Suprapubic skin (tissue), 4 donors: ENCODE measurements at regions not wholly inside any gene's neighbourhood (a gene's known extent, or its start where the extent isn't known, plus 50 kb on each side); places are given as distances from the start of the nearest gene placed in this dataset.

Experiments
- DNase-seq, 2 donors: peaks; one replicate each; pipeline ENCODE4 v3.0.0-alpha.2; 2019; ENCODE audit warnings: low spot score in 2 of 2
- H3K27ac ChIP-seq: fragments of 200-600 bp; sonication (generic); one replicate; pipeline ENCODE4 v1.5.1; 2019
- H3K27me3 ChIP-seq: fragments of 200-600 bp; sonication (generic); one replicate; pipeline ENCODE4 v1.5.1; 2019
- H3K36me3 ChIP-seq: fragments of 200-600 bp; sonication (generic); one replicate; pipeline ENCODE4 v1.5.1; 2019
- H3K4me1 ChIP-seq: fragments of 200-600 bp; sonication (generic); one replicate; pipeline ENCODE4 v1.5.1; 2019
- H3K4me3 ChIP-seq: fragments of 200-600 bp; sonication (generic); one replicate; pipeline ENCODE4 v1.5.1; 2019; ENCODE audit warnings: mild to moderate bottlenecking
- H3K9me3 ChIP-seq: fragments of 200-600 bp; sonication (generic); one replicate; pipeline ENCODE4 v1.5.1; 2019
- CTCF ChIP-seq, 2 donors: fragments of 200-600 bp in 1 of 2; fragments of 450-650 bp in 1 of 2; sonication (generic) in 1 of 2; IDR thresholded peaks; one replicate each; pipeline ENCODE4 v1.5.1; 2016 to 2019; ENCODE audit warnings: antibody characterized with exemption in 2 of 2, mild to moderate bottlenecking in 1 of 2, moderate library complexity in 1 of 2
- EP300 ChIP-seq: sonication (generic); formaldehyde crosslinking; IDR thresholded peaks from one replicate; pipeline ENCODE4 v1.6.1; 2017; ENCODE audit warnings: antibody characterized with exemption
- POLR2A ChIP-seq, 2 donors: fragments of 450-650 bp; IDR thresholded peaks; one replicate each; pipeline ENCODE4 v1.6.1; 2017; ENCODE audit warnings: antibody characterized with exemption in 2 of 2, mild to moderate bottlenecking in 2 of 2, moderate library complexity in 2 of 2
- POLR2AphosphoS5 ChIP-seq, 3 donors: sonication (generic); formaldehyde crosslinking; IDR thresholded peaks; one replicate each; pipeline ENCODE4 v1.6.1; 2017; ENCODE audit warnings: antibody characterized with exemption in 3 of 3
- WGBS: methylation state at CpG from one replicate; pipeline ENCODE4 v1.1.5; 2018; 5-methylcytosine and 5-hydroxymethylcytosine counted together

GRCh38 chr1:30172757-30173156 lies 550.6 kb downstream of the MATN1 start:
- 94% methylated on average over 2 of the region's 2 CpGs for WGBS
- no peaks in the 10 kb centered on the region for H3K27me3 ChIP-seq
- DNase-seq: no peak
- H3K4me1 ChIP-seq: no peaks in the 10 kb centered on the region
- H3K36me3 ChIP-seq: no peaks in the 10 kb centered on the region
- no peak overlapping the region for H3K27ac ChIP-seq
- H3K4me3 ChIP-seq: no peak overlapping the region
- no peak for TF ChIP-seq CTCF (IDR thresholded peaks at IDR 0.05)
- no peak for TF ChIP-seq POLR2AphosphoS5 (IDR thresholded peaks at IDR 0.05)
- TF ChIP-seq POLR2A (IDR thresholded peaks at IDR 0.05): no peak
- TF ChIP-seq EP300: no peak
- H3K9me3 ChIP-seq: no peaks in the 10 kb centered on the region

- 84% methylated on average over 5 of the region's 5 CpGs for WGBS
- TF ChIP-seq POLR2AphosphoS5 (IDR thresholded peaks at IDR 0.05) (no peak), POLR2A (IDR thresholded peaks at IDR 0.05) (no peak), CTCF (IDR thresholded peaks at IDR 0.05) (no peak), EP300 (no peak)
Measured at GRCh38 chr1:30172299-30172694, 551.1 kb downstream of the MATN1 start.

GRCh38 chr1:30171537-30172298 lies 551.7 kb downstream of the MATN1 start:
- Histone ChIP-seq H3K9me3 (no peaks in the 10 kb centered on the region), H3K27ac (no peak overlapping the region), H3K27me3 (no peaks in the 10 kb centered on the region), H3K36me3 (no peaks in the 10 kb centered on the region), H3K4me3 (no peak overlapping the region), H3K4me1 (no peaks in the 10 kb centered on the region)
- DNase-seq: no peak
- TF ChIP-seq CTCF (IDR thresholded peaks at IDR 0.05): no peak
- TF ChIP-seq POLR2A (IDR thresholded peaks at IDR 0.05): no peak
- TF ChIP-seq POLR2AphosphoS5 (IDR thresholded peaks at IDR 0.05): no peak
- TF ChIP-seq EP300: no peak
- 83% methylated on average over 9 of the region's 9 CpGs for WGBS

More at GRCh38 chr1:30172299-30172694, 551.1 kb downstream of the MATN1 start:
- no peaks in the 10 kb centered on the region for H3K36me3 ChIP-seq
- no peak for DNase-seq
- no peaks in the 10 kb centered on the region for H3K4me1 ChIP-seq
- no peaks in the 10 kb centered on the region for H3K27me3 ChIP-seq
- no peaks in the 10 kb centered on the region for H3K9me3 ChIP-seq
- no peak overlapping the region for H3K4me3 ChIP-seq
- no peak overlapping the region for H3K27ac ChIP-seq

- H3K27me3 ChIP-seq: peaks cover 3% of the 10 kb centered on the region
- H3K36me3 ChIP-seq: no peaks in the 10 kb centered on the region
- no peak overlapping the region for H3K4me3 ChIP-seq
- DNase-seq: no peak
- H3K27ac ChIP-seq: no peak overlapping the region
- no peaks in the 10 kb centered on the region for H3K4me1 ChIP-seq
- no peaks in the 10 kb centered on the region for H3K9me3 ChIP-seq
- TF ChIP-seq EP300: no peak
- TF ChIP-seq POLR2AphosphoS5 (IDR thresholded peaks at IDR 0.05): no peak
- no peak for TF ChIP-seq CTCF (IDR thresholded peaks at IDR 0.05)
- no peak for TF ChIP-seq POLR2A (IDR thresholded peaks at IDR 0.05)
- 72% methylated on average over 4 of the region's 4 CpGs for WGBS
Measured at GRCh38 chr1:30169269-30169668, 554.1 kb downstream of the MATN1 start.

- TF ChIP-seq POLR2AphosphoS5 (IDR thresholded peaks at IDR 0.05) (no peak), EP300 (no peak), CTCF (IDR thresholded peaks at IDR 0.05) (no peak), POLR2A (IDR thresholded peaks at IDR 0.05) (no peak)
- DNase-seq: no peak
- WGBS: 72% methylated on average over 5 of the region's 5 CpGs
- Histone ChIP-seq H3K27ac (no peak overlapping the region), H3K36me3 (no peaks in the 10 kb centered on the region), H3K4me3 (no peak overlapping the region), H3K4me1 (no peaks in the 10 kb centered on the region), H3K9me3 (no peaks in the 10 kb centered on the region), H3K27me3 (peaks cover 14% of the 10 kb centered on the region)
Measured at GRCh38 chr1:30166174-30166573, 557.2 kb downstream of the MATN1 start.
